K562 (cell line): ENCODE measurements at regions not wholly inside any gene's neighbourhood (a gene's known extent, or its start where the extent isn't known, plus 50 kb on each side); places are given as distances from the start of the nearest gene placed in this dataset.

ENCODE experiments used
- ATAC-seq: fragments of 200-7000 bp; cut with Tn5 transposase; 3 replicates; pipeline ENCODE4 v1.9.1; 2020; ENCODE audit warnings: moderate library complexity
- BruUV-seq: library from RNA; stranded (reverse); fragments of 400-500 nt; replicated peaks from 2 replicates; lab custom pipeline; 2021; lab: Mats Ljungman, UMichigan
- CTCF ChIA-PET: fragments of 300-600 bp; formaldehyde crosslinking; extraction: SDS; loops from one replicate; lab custom pipeline; 2021; ENCODE audit warnings: low intra/inter-chr PET ratio; lab: Yijun Ruan, JAX
- POLR2A ChIA-PET: fragments of 300-600, 350-650 bp; sonication (Branson Sonifier 250); formaldehyde crosslinking; extraction: SDS; loops from one replicate; lab custom pipeline; 2021; ENCODE audit warnings: antibody characterized with exemption, inconsistent platforms; lab: Yijun Ruan, JAX
- DNase-seq, 4 experiments: peaks; one replicate each; pipeline versions ENCODE4 v3.0.0 to v3.0.0-alpha.2; 2011 to 2018; ENCODE audit warnings: low spot score in 3 of 4, mixed read lengths in 3 of 4; ENCODE audit errors: extremely low read depth in 1 of 4
- FAIRE-seq: peaks from 2 replicates; lab custom pipeline; 2011; peaks lifted over from hg19 to GRCh38; lab: Jason Lieb, UNC
- H2AFZ ChIP-seq: 2 replicates; pipeline ENCODE4 v1.6.0; 2011; ENCODE audit warnings: low read depth, low read length, control low read depth, inconsistent platforms
- H3K27ac ChIP-seq: fragments of 200-600 bp; 3 replicates; pipeline ENCODE4 v1.8.0; 2011; ENCODE audit warnings: low read depth, mild to moderate bottlenecking, control low read depth, inconsistent platforms, low read length, moderate library complexity, mixed read lengths; ENCODE audit errors: extremely low read depth
- H3K27me3 ChIP-seq, 2 experiments: fragments of 300-600 bp in 1 of 2; 2 replicates in 1 of 2; 3 replicates in 1 of 2; pipeline versions ENCODE4 v1.6.0 to v1.8.0; 2011; ENCODE audit warnings: inconsistent platforms in 2 of 2, low read length in 2 of 2, mild to moderate bottlenecking in 1 of 2, mixed read lengths in 1 of 2, moderate library complexity in 1 of 2; ENCODE audit not compliant: control insufficient read depth in 2 of 2, insufficient read depth in 2 of 2
- H3K36me3 ChIP-seq: fragments of 300-600 bp; 3 replicates; pipeline ENCODE4 v1.8.0; 2011; ENCODE audit warnings: mild to moderate bottlenecking, low read length, inconsistent platforms; ENCODE audit not compliant: control insufficient read depth, insufficient read depth
- H3K4me1 ChIP-seq, 2 experiments: fragments of 200-600 bp in 1 of 2; replicated peaks in 1 of 2; 2 replicates in 1 of 2; 3 replicates in 1 of 2; pipeline versions ENCODE4 v1.5.1 to v1.8.0; 2011; ENCODE audit warnings: inconsistent platforms in 2 of 2, low read length in 2 of 2, mild to moderate bottlenecking in 1 of 2, mixed read lengths in 1 of 2, moderate library complexity in 1 of 2; ENCODE audit not compliant: control insufficient read depth in 2 of 2, insufficient read depth in 2 of 2
- H3K4me2 ChIP-seq: 2 replicates; pipeline ENCODE4 v1.6.1; 2011; ENCODE audit warnings: low read length, control low read depth, inconsistent platforms, mixed read lengths; ENCODE audit not compliant: insufficient read depth
- H3K4me3 ChIP-seq: fragments of 200-600 bp; sonication (generic), shearing (Covaris generic); 2 replicates; pipeline ENCODE4 v1.5.1; 2016; ENCODE audit warnings: control low read depth, inconsistent platforms
- H3K79me2 ChIP-seq: fragments of 200-600 bp; 3 replicates; pipeline ENCODE4 v1.8.0; 2011; ENCODE audit warnings: low read length, inconsistent platforms; ENCODE audit not compliant: control insufficient read depth, insufficient read depth
- H3K9ac ChIP-seq, 2 experiments: 2 replicates each; pipeline versions ENCODE4 v1.6.0 to v1.6.1; 2011; ENCODE audit warnings: low read depth in 2 of 2, low read length in 2 of 2, control low read depth in 1 of 2, inconsistent platforms in 1 of 2, mild to moderate bottlenecking in 1 of 2, mixed read lengths in 1 of 2; ENCODE audit not compliant: insufficient read depth in 1 of 2
- H3K9me1 ChIP-seq: one replicate; pipeline ENCODE4 v1.6.0; 2011; ENCODE audit warnings: inconsistent platforms, mild to moderate bottlenecking, low read length, moderate library complexity; ENCODE audit not compliant: control insufficient read depth, insufficient read depth
- H3K9me3 ChIP-seq: replicated peaks from 2 replicates; pipeline ENCODE4 v1.5.1; 2011; ENCODE audit warnings: low read depth, low read length, inconsistent platforms; ENCODE audit not compliant: control insufficient read depth, insufficient read depth
- H4K20me1 ChIP-seq: replicated peaks from 2 replicates; pipeline ENCODE4 v1.6.1; 2011; ENCODE audit warnings: low read length, inconsistent platforms, mixed read lengths; ENCODE audit not compliant: control insufficient read depth, insufficient read depth
- ATF2 ChIP-seq: sonication (generic); formaldehyde crosslinking; IDR thresholded peaks from 2 replicates; pipeline ENCODE4 v1.8.1; 2022; ENCODE audit warnings: missing genetic modification reagents
- EGR1 ChIP-seq: fragments of 450-650 bp; conservative IDR thresholded peaks from 2 replicates; pipeline ENCODE4 v1.6.1; 2017; ENCODE audit warnings: mild to moderate bottlenecking
- FOXA1 ChIP-seq: fragments of 450-650 bp; IDR thresholded peaks from 2 replicates; pipeline ENCODE4 v1.6.1; 2016; ENCODE audit warnings: mild to moderate bottlenecking, borderline replicate concordance
- MIER1 ChIP-seq: fragments of 450-650 bp; IDR thresholded peaks from 2 replicates; pipeline ENCODE4 v1.6.1; 2016; ENCODE audit warnings: antibody characterized with exemption, mild to moderate bottlenecking, low read depth
- MTA1 ChIP-seq: fragments of 450-650 bp; IDR thresholded peaks from 2 replicates; pipeline ENCODE4 v1.6.1; 2017; ENCODE audit warnings: borderline replicate concordance
- MYC ChIP-seq, 2 experiments: fragments of 250-450 bp in 1 of 2; sonication (Bioruptor Pico) in 1 of 2; IDR thresholded peaks; 2 replicates each; pipeline versions ENCODE4 v1.5.1 to v1.6.1; 2012 to 2021; ENCODE audit warnings: low read depth in 2 of 2, borderline replicate concordance in 1 of 2, improper control_type of control experiment in 1 of 2, low read length in 1 of 2, mild to moderate bottlenecking in 1 of 2, moderate library complexity in 1 of 2
- NCOA2 ChIP-seq, 2 experiments: fragments of 450-650 bp; IDR thresholded peaks; 2 replicates each; pipeline ENCODE4 v1.6.1; 2018; ENCODE audit warnings: mild to moderate bottlenecking in 2 of 2, moderate library complexity in 1 of 2; ENCODE audit not compliant: partially characterized antibody in 2 of 2
- NR1H2 ChIP-seq: sonication (generic); formaldehyde crosslinking; IDR thresholded peaks from 2 replicates; pipeline ENCODE4 v1.4.0; 2020; ENCODE audit warnings: mild to moderate bottlenecking, missing genetic modification reagents
- PRDM10 ChIP-seq: fragments of 450-650 bp; IDR thresholded peaks from 2 replicates; pipeline ENCODE4 v1.6.1; 2018; ENCODE audit not compliant: partially characterized antibody
- PTRF ChIP-seq: fragments of 450-650 bp; IDR thresholded peaks from 2 replicates; pipeline ENCODE4 v1.6.1; 2016; ENCODE audit warnings: mild to moderate bottlenecking, missing genetic modification characterization, missing compliant biosample characterization
- PYGO2 ChIP-seq: fragments of 450-650 bp; IDR thresholded peaks from 2 replicates; pipeline ENCODE4 v1.6.1; 2016; ENCODE audit warnings: mild to moderate bottlenecking, missing genetic modification characterization, moderate library complexity, missing compliant biosample characterization
- SNRNP70 ChIP-seq: fragments of 200-400 bp; formaldehyde crosslinking; optimal IDR thresholded peaks from 2 replicates; pipeline ENCODE3; 2017; ENCODE audit warnings: low read depth, low read length
- ZFPM2 ChIP-seq: fragments of 250-450 bp; sonication (Bioruptor Pico); IDR thresholded peaks from 2 replicates; pipeline ENCODE4 v1.5.1; 2022; ENCODE audit warnings: mild to moderate bottlenecking
- ZMIZ1 ChIP-seq, 2 experiments: fragments of 150-350 bp in 1 of 2; IDR thresholded peaks; 2 replicates each; pipeline ENCODE4 v1.6.1; 2012 to 2016; ENCODE audit warnings: low read depth in 2 of 2, low read length in 2 of 2, mild to moderate bottlenecking in 1 of 2, moderate library complexity in 1 of 2
- ZNF668 ChIP-seq: fragments of 250-450 bp; sonication (Bioruptor Pico); IDR thresholded peaks from 2 replicates; pipeline ENCODE4 v1.8.0; 2022; ENCODE audit warnings: mild to moderate bottlenecking, inconsistent platforms
- WGBS: fragments of 100-300 bp; shearing (Covaris generic); methylation state at CpG from one replicate; pipeline ENCODE4 v1.1.6; 2016; ENCODE audit warnings: low coverage, mixed read lengths; ENCODE audit not compliant: insufficient coverage; ENCODE audit errors: missing lambda C conversion rate; 5-methylcytosine and 5-hydroxymethylcytosine counted together
- in situ Hi-C: fragments of 300-500 bp; cut with MboI; formaldehyde crosslinking; loops from 4 replicates; pipeline ENCODE4 v1.15.0; 2018; ENCODE audit warnings: inconsistent platforms, mixed read lengths
- intact Hi-C: fragments of 100-400 bp; cut with micrococcal nuclease; formaldehyde crosslinking; loops from 2 replicates; pipeline ENCODE4 v1.14.2; 2022

GRCh38 chr12:30484658-30485057 is 211.0 kb downstream of the IPO8 start:
- no TSS peak for BruUV-seq
- H3K4me3 ChIP-seq, result no peak overlapping the region
- H3K27ac ChIP-seq, result no peak overlapping the region
- CTCF ChIA-PET, result no interaction called here
- no peaks in the 10 kb centered on the region for H4K20me1 ChIP-seq
- no peak overlapping the region for H3K9ac ChIP-seq
- peak; percentile 60 for FAIRE-seq
- no peak overlapping the region for H3K4me2 ChIP-seq
- H3K9me3 ChIP-seq, result no peaks in the 10 kb centered on the region
- no peak for DNase-seq
- no peaks in the 10 kb centered on the region for H3K9me1 ChIP-seq
- no peak overlapping the region for H2AFZ ChIP-seq
- POLR2A ChIA-PET, result interaction anchor here (1.1 kb wide), 1 partner anchor 14 kb away, joined by 3 read pairs; no protein-coding TSS in a partner anchor
- 29% methylated on average over 5 of the region's 5 CpGs for WGBS
- in situ Hi-C loops, result no loop called here
- H3K27me3 ChIP-seq, result no peaks in the 10 kb centered on the region
- no peaks in the 10 kb centered on the region for H3K79me2 ChIP-seq
- no peak for ATAC-seq
- intact Hi-C loops, result no loop called here
- no peaks in the 10 kb centered on the region; a peak in 1 of 5 replicates for H3K4me1 ChIP-seq
- H3K36me3 ChIP-seq, result no peaks in the 10 kb centered on the region
- TF ChIP-seq EGR1 (no peak), ZFPM2 (CRISPR knock-in tag) (no peak), ATF2 (no peak), ZMIZ1 (IDR thresholded peaks at IDR 0.05; ENCODE audit: low read depth in 2 of 2, low read length in 2 of 2) (no peak), PRDM10 (no peak), MYC (IDR thresholded peaks at IDR 0.05; ENCODE audit: low read depth, low read length) (no peak), MYC (CRISPR knock-in tag; IDR thresholded peaks at IDR 0.05; ENCODE audit: borderline replicate concordance, low read depth) (no peak), MTA1 (no peak), PTRF (tag) (no peak), ZNF668 (no peak), MIER1 (no peak), NCOA2 (IDR thresholded peaks at IDR 0.05; ENCODE audit: partially characterized antibody in 2 of 2) (no peak), NR1H2 (CRISPR knock-in tag) (no peak), SNRNP70 (no peak), PYGO2 (tag) (no peak), FOXA1 (no peak)
